Nephron progenitor cell (in vitro differentiated cells): ENCODE measurements at regions not wholly inside any gene's neighbourhood (a gene's known extent, or its start where the extent isn't known, plus 50 kb on each side); places are given as distances from the start of the nearest gene placed in this dataset.

ENCODE experiments used
- DNase-seq: peaks from one replicate; pipeline ENCODE4 v3.0.0; 2021
- H3K27ac Mint-ChIP-seq: 2 replicates; pipeline ENCODE4 v1.8.0; 2021; ENCODE audit warnings: mild to moderate bottlenecking, moderate library complexity, mixed read lengths
- H3K27me3 Mint-ChIP-seq: 2 replicates; pipeline ENCODE4 v1.8.0; 2021; ENCODE audit warnings: mild to moderate bottlenecking, low read depth, mixed read lengths; ENCODE audit not compliant: poor library complexity
- H3K36me3 Mint-ChIP-seq: 2 replicates; pipeline ENCODE4 v1.8.0; 2021; ENCODE audit warnings: low read depth, mixed read lengths
- H3K4me1 Mint-ChIP-seq: 2 replicates; pipeline ENCODE4 v1.8.0; 2021; ENCODE audit warnings: mixed read lengths
- H3K4me3 Mint-ChIP-seq: 2 replicates; pipeline ENCODE4 v1.8.0; 2021; ENCODE audit warnings: mild to moderate bottlenecking, moderate library complexity, mixed read lengths
- H3K9me3 Mint-ChIP-seq: 2 replicates; pipeline ENCODE4 v1.8.0; 2021; ENCODE audit warnings: mild to moderate bottlenecking, moderate library complexity, mixed read lengths
- CTCF ChIP-seq: fragments of 200-600 bp; sonication (generic); IDR thresholded peaks from 2 replicates; pipeline ENCODE4 v1.5.0; 2021; ENCODE audit warnings: antibody characterized with exemption

GRCh38 chr16:7124701-7125100 lies 207.9 kb upstream of the RBFOX1 start:
- Mint-ChIP-seq H3K27ac (no peak overlapping the region), H3K36me3 (no peaks in the 10 kb centered on the region), H3K27me3 (peaks cover 5% of the 10 kb centered on the region), H3K9me3 (no peaks in the 10 kb centered on the region), H3K4me3 (no peak overlapping the region), H3K4me1 (no peaks in the 10 kb centered on the region)
- no peak for DNase-seq
- no peak for TF ChIP-seq CTCF

- Mint-ChIP-seq H3K36me3 (no peaks in the 10 kb centered on the region), H3K27me3 (peaks cover 5% of the 10 kb centered on the region), H3K4me3 (no peak overlapping the region), H3K27ac (no peak overlapping the region), H3K4me1 (no peaks in the 10 kb centered on the region), H3K9me3 (no peaks in the 10 kb centered on the region)
- DNase-seq = no peak
- no peak for TF ChIP-seq CTCF
These were observed 208.4 kb upstream of the RBFOX1 start for GRCh38 chr16:7124242-7124641.

- no peaks in the 10 kb centered on the region for H3K9me3 Mint-ChIP-seq
- H3K4me1 Mint-ChIP-seq = peaks cover 11% of the 10 kb centered on the region
- H3K27me3 Mint-ChIP-seq = peaks cover 3% of the 10 kb centered on the region
- TF ChIP-seq CTCF = no peak
- H3K36me3 Mint-ChIP-seq = no peaks in the 10 kb centered on the region
- no peak overlapping the region for H3K27ac Mint-ChIP-seq
- H3K4me3 Mint-ChIP-seq = no peak overlapping the region
- DNase-seq = no peak
These were observed 215.9 kb upstream of the RBFOX1 start for GRCh38 chr16:7116734-7117133.

- no peaks in the 10 kb centered on the region for H3K9me3 Mint-ChIP-seq
- no peaks in the 10 kb centered on the region for H3K36me3 Mint-ChIP-seq
- H3K4me3 Mint-ChIP-seq = no peak overlapping the region
- H3K27ac Mint-ChIP-seq = no peak overlapping the region
- no peak for DNase-seq
- peaks cover 3% of the 10 kb centered on the region for H3K27me3 Mint-ChIP-seq
- no peak for TF ChIP-seq CTCF
- peaks cover 11% of the 10 kb centered on the region for H3K4me1 Mint-ChIP-seq
These were observed 216.7 kb upstream of the RBFOX1 start for GRCh38 chr16:7115898-7116297.

- peaks cover 3% of the 10 kb centered on the region for H3K27me3 Mint-ChIP-seq
- no peaks in the 10 kb centered on the region for H3K9me3 Mint-ChIP-seq
- H3K27ac Mint-ChIP-seq = no peak overlapping the region
- H3K4me1 Mint-ChIP-seq = peaks cover 11% of the 10 kb centered on the region
- H3K36me3 Mint-ChIP-seq = no peaks in the 10 kb centered on the region
- TF ChIP-seq CTCF = no peak
- no peak overlapping the region for H3K4me3 Mint-ChIP-seq
- DNase-seq = no peak
These were observed 218.7 kb upstream of the RBFOX1 start for GRCh38 chr16:7113949-7114348.

- H3K9me3 Mint-ChIP-seq = no peaks in the 10 kb centered on the region
- no peak for DNase-seq
- no peak for TF ChIP-seq CTCF
- no peak overlapping the region for H3K27ac Mint-ChIP-seq
- peaks cover 3% of the 10 kb centered on the region for H3K27me3 Mint-ChIP-seq
- no peaks in the 10 kb centered on the region for H3K36me3 Mint-ChIP-seq
- peaks cover 11% of the 10 kb centered on the region for H3K4me1 Mint-ChIP-seq
- H3K4me3 Mint-ChIP-seq = no peak overlapping the region
These were observed 219.2 kb upstream of the RBFOX1 start for GRCh38 chr16:7113395-7113794.
